ENCODE measurements at regions not wholly inside any gene's neighbourhood (a gene's known extent, or its start where the extent isn't known, plus 50 kb on each side); places are given as distances from the start of the nearest gene placed in this dataset.

GRCh38 chr18:45295388-45295787, 319.9 kb upstream of the SLC14A2 start:
- Mint-ChIP-seq H3K27ac (no peak overlapping the region), H3K4me1 (ENCODE audit: low read depth) (no peaks in the 10 kb centered on the region), H3K36me3 (ENCODE audit: low read depth) (no peaks in the 10 kb centered on the region), H3K4me3 (no peak overlapping the region), H3K27me3 (no peaks in the 10 kb centered on the region), H3K9me3 (no peaks in the 10 kb centered on the region)
- H3K27me3 ChIP-seq (ENCODE audit: control insufficient read depth in 1 of 2, insufficient read depth in 2 of 2, low read length in 2 of 2): no peaks in the 10 kb centered on the region
- POLR2A ChIA-PET: no interaction called here
- no peaks in the 10 kb centered on the region for H3K9me3 ChIP-seq (ENCODE audit: control insufficient read depth in 1 of 2, insufficient read depth in 1 of 2, low read length in 2 of 2)
- no peaks in the 10 kb centered on the region for H3K36me3 ChIP-seq (ENCODE audit: insufficient read depth, low read length)
- CTCF ChIA-PET: no interaction called here
- ATAC-seq (ENCODE audit: poor library complexity) (no peak), DNase-seq (no peak)
- H3K27ac ChIP-seq (ENCODE audit: low read depth in 1 of 2, low read length in 2 of 2): no peak overlapping the region
- no peak overlapping the region for H3K4me3 ChIP-seq (ENCODE audit: low read length)
- TF ChIP-seq CTCF (IDR thresholded peaks at IDR 0.05): no peak
- no peaks in the 10 kb centered on the region for H3K4me1 ChIP-seq (ENCODE audit: insufficient read depth, low read length)
- intact Hi-C loops (cut with DNase I, micrococcal nuclease): no loop called here

- Histone ChIP-seq H3K4me1 (ENCODE audit: insufficient read depth, low read length) (no peaks in the 10 kb centered on the region), H3K27me3 (ENCODE audit: control insufficient read depth in 1 of 2, insufficient read depth in 2 of 2, low read length in 2 of 2) (no peaks in the 10 kb centered on the region), H3K36me3 (ENCODE audit: insufficient read depth, low read length) (no peaks in the 10 kb centered on the region), H3K4me3 (ENCODE audit: low read length) (no peak overlapping the region), H3K27ac (ENCODE audit: low read depth in 1 of 2, low read length in 2 of 2) (no peak overlapping the region), H3K9me3 (ENCODE audit: control insufficient read depth in 1 of 2, insufficient read depth in 1 of 2, low read length in 2 of 2) (no peaks in the 10 kb centered on the region)
- intact Hi-C loops (cut with DNase I, micrococcal nuclease): no loop called here
- H3K4me3 Mint-ChIP-seq: no peak overlapping the region
- H3K9me3 Mint-ChIP-seq: no peaks in the 10 kb centered on the region
- TF ChIP-seq CTCF (IDR thresholded peaks at IDR 0.05): no peak
- CTCF ChIA-PET: no interaction called here
- no peaks in the 10 kb centered on the region for H3K27me3 Mint-ChIP-seq
- no peaks in the 10 kb centered on the region for H3K4me1 Mint-ChIP-seq (ENCODE audit: low read depth)
- H3K36me3 Mint-ChIP-seq (ENCODE audit: low read depth): no peaks in the 10 kb centered on the region
- POLR2A ChIA-PET: no interaction called here
- no peak for ATAC-seq (ENCODE audit: poor library complexity)
- no peak overlapping the region for H3K27ac Mint-ChIP-seq
- DNase-seq: no peak
These were observed 316.3 kb upstream of the SLC14A2 start for GRCh38 chr18:45298986-45299385.

DNA sequence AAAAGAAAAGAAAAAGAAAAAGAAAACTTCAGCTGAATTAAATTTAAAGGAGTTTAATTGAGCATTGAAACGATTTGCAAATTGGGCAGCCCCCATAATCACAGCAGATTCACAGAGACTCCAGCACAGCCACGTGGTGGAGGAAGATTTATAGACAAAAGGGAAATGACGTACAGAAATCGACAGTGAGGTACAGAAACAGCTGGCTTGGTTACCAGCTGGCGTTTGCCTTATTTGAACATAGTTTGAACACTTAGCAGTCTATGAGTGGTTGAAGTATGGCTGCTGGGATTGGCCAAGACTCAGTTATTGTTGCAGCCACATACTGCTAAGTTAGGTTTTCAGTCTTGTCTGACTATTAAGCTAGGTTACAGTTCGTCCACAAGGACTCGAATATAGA, 312.2 kb upstream of the SLC14A2 start:
- POLR2A ChIA-PET: no interaction called here
- Histone ChIP-seq H3K4me3 (ENCODE audit: low read length) (no peak overlapping the region), H3K27me3 (ENCODE audit: control insufficient read depth in 1 of 2, insufficient read depth in 2 of 2, low read length in 2 of 2) (no peaks in the 10 kb centered on the region), H3K9me3 (ENCODE audit: control insufficient read depth in 1 of 2, insufficient read depth in 1 of 2, low read length in 2 of 2) (peaks cover 0 to 3% of the 10 kb centered on the region in 2 experiments), H3K36me3 (ENCODE audit: insufficient read depth, low read length) (no peaks in the 10 kb centered on the region), H3K27ac (ENCODE audit: low read depth in 1 of 2, low read length in 2 of 2) (no peak overlapping the region), H3K4me1 (ENCODE audit: insufficient read depth, low read length) (no peaks in the 10 kb centered on the region)
- ATAC-seq (ENCODE audit: poor library complexity) (no peak), DNase-seq (no peak)
- Mint-ChIP-seq H3K4me1 (ENCODE audit: low read depth) (no peaks in the 10 kb centered on the region), H3K27me3 (no peaks in the 10 kb centered on the region), H3K36me3 (ENCODE audit: low read depth) (no peaks in the 10 kb centered on the region), H3K9me3 (no peaks in the 10 kb centered on the region), H3K4me3 (no peak overlapping the region), H3K27ac (no peak overlapping the region)
- CTCF ChIA-PET: no interaction called here
- TF ChIP-seq CTCF (IDR thresholded peaks at IDR 0.05): no peak
- intact Hi-C loops (cut with DNase I, micrococcal nuclease): no loop called here
